BJ (cell line): ENCODE measurements at regions not wholly inside any gene's neighbourhood (a gene's known extent, or its start where the extent isn't known, plus 50 kb on each side); places are given as distances from the start of the nearest gene placed in this dataset.

Experiments
- CTCF ChIA-PET: fragments of 350-600 bp; formaldehyde crosslinking; extraction: SDS; loops from one replicate; lab custom pipeline; 2021; ENCODE audit warnings: antibody characterized with exemption, inconsistent platforms; lab: Yijun Ruan, JAX
- POLR2A ChIA-PET: fragments of 300-600 bp; sonication (Branson Sonifier 250); formaldehyde crosslinking; extraction: SDS; loops from one replicate; lab custom pipeline; 2021; ENCODE audit warnings: antibody characterized with exemption; lab: Charles Lee
- DNase-seq: peaks from one replicate; pipeline ENCODE4 v3.0.0-alpha.2; 2011; ENCODE audit warnings: low read depth
- H3K27me3 ChIP-seq: 2 replicates; pipeline ENCODE4 v1.6.0; 2011; ENCODE audit warnings: low read length; ENCODE audit not compliant: control insufficient read depth, insufficient read depth
- H3K36me3 ChIP-seq: 2 replicates; pipeline ENCODE4 v1.5.1; 2011; ENCODE audit warnings: low read length; ENCODE audit not compliant: control insufficient read depth, insufficient read depth
- H3K4me3 ChIP-seq: 2 replicates; pipeline ENCODE4 v1.5.1; 2011; ENCODE audit warnings: low read depth, mild to moderate bottlenecking, control low read depth, low read length
- CTCF ChIP-seq: IDR thresholded peaks from 2 replicates; pipeline ENCODE4 v1.5.1; 2011; ENCODE audit warnings: low read depth, mild to moderate bottlenecking, control low read depth, inconsistent platforms, low read length, moderate library complexity; ENCODE audit not compliant: insufficient read depth

- POLR2A ChIA-PET: no interaction called here
- no peaks in the 10 kb centered on the region for H3K36me3 ChIP-seq
- no peak for TF ChIP-seq CTCF
- H3K4me3 ChIP-seq: no peak overlapping the region
- CTCF ChIA-PET: no interaction called here
- H3K27me3 ChIP-seq: no peaks in the 10 kb centered on the region
- DNase-seq: no peak
Observed at GRCh38 chr6:22783931-22784330, 214.6 kb downstream of the HDGFL1 start.

- ChIA-PET CTCF (interaction anchor here (0.7 kb wide), 1 partner anchor 1729 kb away, joined by 3 read pairs; no protein-coding TSS in a partner anchor), POLR2A (no interaction called here)
- no peak overlapping the region for H3K4me3 ChIP-seq
- H3K36me3 ChIP-seq: no peaks in the 10 kb centered on the region
- no peaks in the 10 kb centered on the region for H3K27me3 ChIP-seq
- TF ChIP-seq CTCF: no peak
- no peak for DNase-seq
Observed at GRCh38 chr6:22784601-22785410, 215.4 kb downstream of the HDGFL1 start.

DNA sequence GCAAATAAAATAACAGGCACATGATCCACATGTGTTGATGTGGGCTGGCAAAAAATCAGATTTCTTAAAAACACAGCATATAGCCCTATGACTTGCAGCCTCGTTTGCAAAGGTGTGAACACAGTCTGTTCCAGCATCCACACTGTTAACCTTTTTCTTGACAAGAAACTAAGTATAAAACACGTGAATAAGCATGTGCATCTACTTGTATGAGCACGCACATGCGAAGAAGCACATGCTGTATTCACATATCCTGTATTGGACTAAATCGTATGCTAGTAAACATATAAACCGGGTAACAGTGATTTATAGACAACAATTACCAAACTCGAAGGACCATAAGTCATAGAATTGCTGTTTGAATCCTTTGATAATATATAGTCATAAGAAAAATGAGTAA, 218.7 kb downstream of the HDGFL1 start:
- Histone ChIP-seq H3K27me3 (no peaks in the 10 kb centered on the region), H3K36me3 (no peaks in the 10 kb centered on the region), H3K4me3 (no peak overlapping the region)
- POLR2A ChIA-PET: interaction anchor here (0.6 kb wide), 1 partner anchor 118 kb away, joined by 4 read pairs; no protein-coding TSS in a partner anchor
- no peak for DNase-seq
- TF ChIP-seq CTCF: no peak
- CTCF ChIA-PET: no interaction called here

DNA sequence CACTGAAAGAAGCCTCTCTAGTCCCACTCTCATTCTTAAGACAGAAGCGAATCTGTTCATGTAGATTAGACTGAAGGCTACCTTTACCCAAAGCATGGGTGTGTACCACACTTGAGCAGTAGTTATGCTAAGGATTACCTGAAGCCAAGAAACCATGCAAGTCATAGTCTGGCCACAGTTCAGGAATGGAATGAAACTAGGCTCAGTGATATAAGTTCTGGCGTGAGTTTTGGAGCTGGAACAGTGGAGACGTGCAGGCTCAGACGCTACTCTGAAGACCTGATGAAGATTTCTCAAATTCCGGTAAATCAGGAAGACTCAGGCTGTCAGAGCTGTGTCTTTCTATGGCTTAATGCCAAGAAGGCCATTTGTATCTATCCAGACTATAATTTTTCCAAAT, 219.9 kb downstream of the HDGFL1 start:
- Histone ChIP-seq H3K27me3 (no peaks in the 10 kb centered on the region), H3K36me3 (no peaks in the 10 kb centered on the region), H3K4me3 (no peak overlapping the region)
- DNase-seq: no peak
- ChIA-PET CTCF (interaction anchor here (1.0 kb wide), 1 partner anchor 25 kb away, joined by 3 read pairs; no protein-coding TSS in a partner anchor), POLR2A (no interaction called here)
- TF ChIP-seq CTCF: no peak

DNA sequence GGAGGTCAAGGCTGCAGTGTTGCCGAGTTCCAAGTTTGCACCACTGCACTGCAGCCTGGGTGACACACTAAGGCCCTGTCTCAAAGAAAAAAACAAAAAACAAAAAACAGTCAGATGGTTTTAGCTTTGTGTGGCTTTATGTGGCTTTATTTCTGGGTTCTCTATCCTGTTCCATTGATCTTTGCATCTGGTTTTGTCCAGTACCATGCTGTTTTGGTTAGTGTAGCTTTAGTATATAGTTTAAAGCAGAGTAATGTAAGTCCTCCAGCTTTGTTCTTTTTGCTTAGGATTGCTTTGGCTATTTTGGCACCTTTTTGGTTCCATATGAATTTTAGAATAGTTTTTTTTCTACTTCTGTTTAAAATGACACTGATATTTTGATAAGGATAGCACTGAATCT, 225.5 kb downstream of the HDGFL1 start:
- Histone ChIP-seq H3K36me3 (no peaks in the 10 kb centered on the region), H3K4me3 (no peak overlapping the region), H3K27me3 (no peaks in the 10 kb centered on the region)
- POLR2A ChIA-PET: no interaction called here
- TF ChIP-seq CTCF: no peak
- CTCF ChIA-PET: interaction anchor here (1.3 kb wide), 1 partner anchor 9 kb away, joined by 3 read pairs; no protein-coding TSS in a partner anchor
- DNase-seq: no peak
